OCI-LY7 (cell line): ENCODE measurements at regions not wholly inside any gene's neighbourhood (a gene's known extent, or its start where the extent isn't known, plus 50 kb on each side); places are given as distances from the start of the nearest gene placed in this dataset.

Experiments used
- EZH2phosphoT487 ChIP-seq: fragments of 200-600 bp; sonication (generic); IDR thresholded peaks from 2 replicates; pipeline ENCODE4 v1.6.1; 2018; ENCODE audit warnings: low read depth, borderline replicate concordance, mild to moderate bottlenecking, mixed run types, antibody characterized with exemption, low read length, moderate library complexity, mixed read lengths
- TF ChIP-seq, protein P1 (sequence below): fragments of 200-600 bp; sonication (generic); conservative IDR thresholded peaks from 2 replicates; pipeline ENCODE4 v1.5.1; 2014; ENCODE audit warnings: mild to moderate bottlenecking, antibody characterized with exemption, low read length, moderate library complexity, mixed read lengths

DNA sequence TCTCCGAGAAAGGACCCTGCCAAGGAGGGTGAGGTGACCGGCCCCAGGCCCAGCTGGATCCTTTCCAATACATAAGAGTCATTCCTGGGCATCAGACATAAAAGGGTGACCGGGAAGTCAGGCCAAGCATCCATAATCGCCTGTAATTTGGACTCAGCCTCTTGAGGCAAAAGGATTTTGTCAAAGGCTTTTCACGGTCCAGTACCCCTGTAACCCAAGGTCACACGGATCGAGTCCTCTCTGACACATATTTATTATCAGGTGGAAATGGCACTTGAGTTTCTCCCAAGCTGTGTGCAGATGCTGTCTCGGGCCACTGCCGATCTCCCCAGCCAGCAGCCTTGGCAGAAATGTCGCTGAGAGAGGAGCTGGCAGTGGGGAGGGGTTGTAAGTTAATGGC is 556.5 kb downstream of the MN1 start:
- TF ChIP-seq, protein P1, sequence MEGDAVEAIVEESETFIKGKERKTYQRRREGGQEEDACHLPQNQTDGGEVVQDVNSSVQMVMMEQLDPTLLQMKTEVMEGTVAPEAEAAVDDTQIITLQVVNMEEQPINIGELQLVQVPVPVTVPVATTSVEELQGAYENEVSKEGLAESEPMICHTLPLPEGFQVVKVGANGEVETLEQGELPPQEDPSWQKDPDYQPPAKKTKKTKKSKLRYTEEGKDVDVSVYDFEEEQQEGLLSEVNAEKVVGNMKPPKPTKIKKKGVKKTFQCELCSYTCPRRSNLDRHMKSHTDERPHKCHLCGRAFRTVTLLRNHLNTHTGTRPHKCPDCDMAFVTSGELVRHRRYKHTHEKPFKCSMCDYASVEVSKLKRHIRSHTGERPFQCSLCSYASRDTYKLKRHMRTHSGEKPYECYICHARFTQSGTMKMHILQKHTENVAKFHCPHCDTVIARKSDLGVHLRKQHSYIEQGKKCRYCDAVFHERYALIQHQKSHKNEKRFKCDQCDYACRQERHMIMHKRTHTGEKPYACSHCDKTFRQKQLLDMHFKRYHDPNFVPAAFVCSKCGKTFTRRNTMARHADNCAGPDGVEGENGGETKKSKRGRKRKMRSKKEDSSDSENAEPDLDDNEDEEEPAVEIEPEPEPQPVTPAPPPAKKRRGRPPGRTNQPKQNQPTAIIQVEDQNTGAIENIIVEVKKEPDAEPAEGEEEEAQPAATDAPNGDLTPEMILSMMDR = no peak
- TF ChIP-seq EZH2phosphoT487 = no peak
